Suprapubic skin (tissue), 4 donors: ENCODE measurements at regions not wholly inside any gene's neighbourhood (a gene's known extent, or its start where the extent isn't known, plus 50 kb on each side); places are given as distances from the start of the nearest gene placed in this dataset.

Experiments
- CTCF ChIP-seq, 2 donors: fragments of 200-600 bp in 1 of 2; fragments of 450-650 bp in 1 of 2; sonication (generic) in 1 of 2; IDR thresholded peaks; one replicate each; pipeline ENCODE4 v1.5.1; 2016 to 2019; ENCODE audit warnings: antibody characterized with exemption in 2 of 2, mild to moderate bottlenecking in 1 of 2, moderate library complexity in 1 of 2
- POLR2A ChIP-seq, 2 donors: fragments of 450-650 bp; IDR thresholded peaks; one replicate each; pipeline ENCODE4 v1.6.1; 2017; ENCODE audit warnings: antibody characterized with exemption in 2 of 2, mild to moderate bottlenecking in 2 of 2, moderate library complexity in 2 of 2
- POLR2AphosphoS5 ChIP-seq, 3 donors: sonication (generic); formaldehyde crosslinking; IDR thresholded peaks; one replicate each; pipeline ENCODE4 v1.6.1; 2017; ENCODE audit warnings: antibody characterized with exemption in 3 of 3

GRCh38 chr10:28236591-28236990 lies 66.3 kb downstream of the MPP7 start:
- TF ChIP-seq POLR2A (IDR thresholded peaks at IDR 0.05) (no peak), CTCF (IDR thresholded peaks at IDR 0.05) (no peak), POLR2AphosphoS5 (IDR thresholded peaks at IDR 0.05) (no peak)
